ENCODE measurements at regions not wholly inside any gene's neighbourhood (a gene's known extent, or its start where the extent isn't known, plus 50 kb on each side); places are given as distances from the start of the nearest gene placed in this dataset.
"Not testable (repeated sequence)": the region's sequence is repeated elsewhere in the genome, so short reads cannot be mapped to it uniquely, and the experiment has no call there.

- DNase-seq = no peak
Measured at GRCh38 chr6:130494729-130495128, 128.9 kb downstream of the TMEM200A start.

DNA sequence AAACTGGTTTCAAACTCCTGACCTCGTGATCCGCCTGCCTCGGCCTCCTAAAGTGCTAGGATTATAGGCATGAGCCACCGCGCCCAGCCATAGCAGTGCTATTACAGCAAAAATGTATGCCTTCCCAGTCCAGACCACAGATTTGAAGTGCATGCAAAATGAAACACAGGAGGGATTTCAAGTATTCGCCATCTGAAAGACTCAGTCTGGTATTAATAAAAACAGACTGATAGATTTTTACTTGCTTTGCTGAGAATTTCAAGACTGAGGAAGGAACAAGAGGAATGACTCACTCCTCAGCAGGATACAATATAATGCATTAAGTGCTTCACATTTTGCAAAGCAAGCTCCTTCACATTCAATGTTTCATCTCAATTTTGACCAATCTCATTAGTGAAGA, 134.9 kb downstream of the TMEM200A start:
- DNase-seq = no peak

GRCh38 chr6:130503146-130503545, 137.3 kb downstream of the TMEM200A start:
- DNase-seq = peak; percentile 53 to 58

- no peak for DNase-seq
Measured at GRCh38 chr6:130505808-130506598, 140.2 kb downstream of the TMEM200A start.

DNA sequence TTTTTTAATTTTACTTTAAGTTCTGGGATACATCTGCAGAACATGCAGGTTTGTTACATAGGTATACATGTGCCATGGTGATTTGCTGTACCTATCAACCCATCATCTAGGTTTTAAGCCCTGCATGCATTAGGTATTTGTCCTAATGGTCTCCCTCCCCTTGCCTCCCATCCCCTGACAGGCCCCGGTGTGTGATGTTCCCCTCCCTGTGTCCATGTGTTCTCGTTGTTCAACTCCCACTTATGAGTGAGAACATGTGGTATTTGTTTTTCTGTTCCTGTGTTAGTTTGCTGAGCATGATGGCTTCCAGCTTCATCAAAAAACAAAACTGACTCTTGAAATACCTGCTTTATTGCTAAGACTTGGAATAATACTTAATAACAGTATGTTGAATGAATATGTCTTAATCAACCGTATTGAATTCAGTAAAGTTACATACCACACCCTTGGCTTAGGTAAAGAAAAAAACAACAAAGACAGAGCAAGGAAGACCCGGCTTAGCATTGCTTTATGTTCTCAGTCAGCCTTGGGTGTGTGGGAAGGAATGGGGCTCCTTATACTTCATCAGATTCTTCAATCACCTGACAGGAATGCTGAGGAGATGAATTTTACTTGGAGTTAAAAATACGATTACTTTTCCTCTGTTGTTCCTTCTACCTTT, 141.3 kb downstream of the TMEM200A start:
- DNase-seq = not testable (repeated sequence)

DNA sequence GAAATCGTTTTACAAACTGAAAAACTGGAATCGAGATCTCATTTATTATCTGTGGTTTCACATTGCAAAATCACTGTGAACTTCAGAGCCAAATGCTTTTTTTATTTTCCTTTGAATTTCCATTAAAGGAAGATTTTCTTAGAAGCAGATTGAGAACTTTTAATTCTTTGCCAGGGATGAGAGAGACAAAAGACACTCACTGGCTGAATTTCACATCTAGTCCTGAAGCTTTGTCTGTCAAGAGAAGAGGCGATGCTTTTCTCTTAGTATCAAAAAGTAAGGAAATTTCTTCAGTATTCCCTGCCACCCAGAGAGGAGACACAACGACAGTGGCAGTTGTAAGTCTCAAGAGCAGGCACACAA, 141.8 kb downstream of the TMEM200A start:
- no peak for DNase-seq

GRCh38 chr6:130513770-130514169, 148.0 kb downstream of the TMEM200A start:
- peak; percentile 42 to 61 for DNase-seq

GRCh38 chr6:130514712-130515111, 148.9 kb downstream of the TMEM200A start:
- no peak for DNase-seq

DNA sequence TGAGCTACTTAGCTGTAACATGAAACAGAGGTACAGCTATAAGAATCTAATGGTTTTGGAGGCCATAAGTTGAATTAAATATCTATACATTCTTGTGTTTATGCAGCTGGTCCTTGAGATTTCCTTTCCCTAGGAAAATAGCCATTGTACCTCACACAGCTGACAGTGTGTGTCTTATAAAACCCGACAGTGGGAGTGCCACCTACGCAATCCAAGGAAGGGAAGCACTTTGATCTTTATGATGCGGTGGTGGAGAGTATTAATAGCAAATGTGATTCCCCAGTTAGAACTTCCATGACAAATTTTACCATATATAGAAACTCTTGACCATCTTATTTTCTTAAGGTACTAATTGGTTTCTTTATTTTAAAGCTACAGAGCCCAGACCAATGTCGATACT, 149.5 kb downstream of the TMEM200A start:
- DNase-seq = no peak

- no peak for DNase-seq
Measured at GRCh38 chr6:130516604-130517003, 150.8 kb downstream of the TMEM200A start.

- no peak for DNase-seq
Measured at GRCh38 chr6:130517444-130517931, 151.7 kb downstream of the TMEM200A start.

DNA sequence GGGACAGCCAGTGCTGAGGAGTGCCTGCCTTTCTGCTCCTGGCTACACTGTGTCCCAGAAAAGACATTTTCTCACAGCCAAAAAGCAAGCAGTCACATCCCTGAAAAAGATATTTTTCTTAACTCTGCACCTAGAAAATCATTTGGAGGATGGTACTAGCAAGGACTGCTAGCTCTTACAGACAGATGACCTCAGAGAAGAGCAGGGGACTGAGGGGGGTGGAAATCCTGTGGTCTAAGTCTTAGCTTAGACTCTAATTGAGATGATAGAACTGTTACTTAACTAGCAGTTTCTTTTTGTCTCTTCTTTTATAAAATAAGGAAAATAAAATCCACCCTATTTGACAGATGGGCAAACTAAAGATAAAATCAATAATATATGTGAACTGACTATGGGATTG, 152.8 kb downstream of the TMEM200A start:
- DNase-seq = no peak

DNA sequence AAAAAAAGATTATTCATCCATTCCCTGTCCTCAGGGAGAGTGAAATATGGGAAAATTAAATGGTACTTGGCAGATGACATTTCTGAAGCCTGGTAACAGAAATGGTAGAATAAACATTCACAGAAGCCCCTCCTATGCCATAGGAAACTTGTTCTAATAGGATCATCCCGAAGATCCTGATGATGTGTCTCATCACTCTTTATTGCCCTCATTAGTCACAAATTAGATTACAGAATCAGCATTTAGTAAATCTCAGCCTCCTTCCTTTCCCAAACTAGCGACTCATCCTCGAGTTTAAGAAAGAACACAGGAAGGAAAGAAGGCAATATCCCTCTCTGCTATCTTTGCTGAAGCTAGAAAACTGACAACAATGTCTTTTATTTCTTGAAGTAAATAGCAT, 154.4 kb downstream of the TMEM200A start:
- no peak for DNase-seq

GRCh38 chr6:130520801-130521200, 155.0 kb downstream of the TMEM200A start:
- no peak for DNase-seq

GRCh38 chr6:130524552-130524951, 158.7 kb downstream of the TMEM200A start:
- DNase-seq = no peak

- DNase-seq = no peak
Measured at GRCh38 chr6:130525408-130525807, 159.6 kb downstream of the TMEM200A start.

DNA sequence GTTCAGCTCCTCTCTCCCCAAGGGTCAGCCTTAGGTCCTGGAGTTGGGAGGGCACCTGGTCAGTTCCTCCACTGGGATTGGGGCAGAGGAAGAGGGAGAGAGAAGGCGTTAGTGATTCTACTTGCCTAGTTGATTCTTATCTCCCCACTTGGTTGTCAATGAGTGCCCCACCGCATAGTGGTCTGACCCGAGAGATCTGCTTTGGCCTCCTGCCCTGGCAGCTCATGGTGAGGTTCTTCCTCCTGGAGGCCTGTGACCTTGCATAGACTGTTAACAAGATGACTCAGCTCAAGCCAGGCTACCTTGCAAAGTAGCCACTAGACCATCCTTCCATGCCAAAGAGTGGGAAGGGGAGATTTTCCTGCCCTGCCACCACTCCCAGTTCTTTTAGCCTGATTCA, 160.6 kb downstream of the TMEM200A start:
- DNase-seq = no peak

- DNase-seq = no peak
Measured at GRCh38 chr6:130527173-130527572, 161.4 kb downstream of the TMEM200A start.

- DNase-seq = no peak
Measured at GRCh38 chr6:130529569-130530149, 163.8 kb downstream of the TMEM200A start.

- no peak for DNase-seq
Measured at GRCh38 chr6:130534627-130535026, 168.8 kb downstream of the TMEM200A start.

GRCh38 chr6:130535242-130535641, 169.4 kb downstream of the TMEM200A start:
- no peak for DNase-seq

DNA sequence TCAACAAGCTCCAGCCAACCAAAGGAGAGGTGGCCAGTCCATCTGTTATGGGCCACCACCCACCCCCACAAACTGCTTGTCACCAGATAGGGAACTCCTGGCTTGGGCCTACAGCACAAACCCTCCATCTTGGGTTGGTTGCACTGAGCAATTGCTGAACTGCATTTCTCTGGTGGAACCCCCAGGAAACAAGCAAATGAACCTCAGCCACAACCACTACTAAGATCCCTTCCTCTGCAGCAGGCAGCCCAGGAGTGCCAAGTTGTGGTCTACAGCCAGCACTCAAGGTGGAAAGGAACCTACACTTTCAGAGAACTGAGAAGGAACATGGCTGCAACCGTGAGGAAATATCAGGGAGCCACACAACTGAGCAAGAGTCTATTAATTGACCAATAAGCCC, 171.6 kb downstream of the TMEM200A start:
- no peak for DNase-seq

- no peak for DNase-seq
Measured at GRCh38 chr6:130547723-130548122, 181.9 kb downstream of the TMEM200A start.

GRCh38 chr6:130557481-130558112, 191.8 kb downstream of the TMEM200A start:
- peak; percentile 63 to 70 for DNase-seq

All from SHP77 (cell line).